Mesendoderm (in vitro differentiated cells): ENCODE measurements at regions not wholly inside any gene's neighbourhood (a gene's known extent, or its start where the extent isn't known, plus 50 kb on each side); places are given as distances from the start of the nearest gene placed in this dataset.

Experiments used
- DNase-seq: peaks from one replicate; pipeline ENCODE4 v3.0.0; 2013
- H2AK5ac ChIP-seq: 2 replicates; pipeline ENCODE4 v1.6.1; 2013; ENCODE audit warnings: low read length, inconsistent platforms
- H2BK120ac ChIP-seq: 2 replicates; pipeline ENCODE4 v1.6.1; 2013; ENCODE audit warnings: low read depth, mild to moderate bottlenecking, low read length, moderate library complexity, mixed read lengths
- H2BK15ac ChIP-seq: replicated peaks from 2 replicates; pipeline ENCODE4 v1.6.1; 2013; ENCODE audit warnings: low read depth, mild to moderate bottlenecking, moderate library complexity
- H2BK5ac ChIP-seq: 2 replicates; pipeline ENCODE4 v1.6.1; 2013; ENCODE audit warnings: low read length, inconsistent platforms
- H3K18ac ChIP-seq: 2 replicates; pipeline ENCODE4 v1.6.1; 2013; ENCODE audit warnings: mild to moderate bottlenecking, low read length, mixed read lengths
- H3K23ac ChIP-seq: one replicate; pipeline ENCODE4 v1.6.1; 2013; ENCODE audit warnings: low read length
- H3K27ac ChIP-seq: 2 replicates; pipeline ENCODE4 v1.5.1; 2013; ENCODE audit warnings: low read depth, mild to moderate bottlenecking, inconsistent platforms, low read length, moderate library complexity
- H3K27me3 ChIP-seq: 2 replicates; pipeline ENCODE4 v1.6.1; 2013; ENCODE audit warnings: low read length, control low read depth, mild to moderate bottlenecking, inconsistent platforms; ENCODE audit not compliant: insufficient read depth, poor library complexity
- H3K36me3 ChIP-seq: 2 replicates; pipeline ENCODE4 v1.6.1; 2013; ENCODE audit warnings: low read length, inconsistent platforms; ENCODE audit not compliant: control insufficient read depth, insufficient read depth
- H3K4ac ChIP-seq: one replicate; pipeline ENCODE4 v1.6.1; 2013; ENCODE audit warnings: low read depth, mild to moderate bottlenecking, low read length, moderate library complexity
- H3K4me1 ChIP-seq: 2 replicates; pipeline ENCODE4 v1.6.1; 2013; ENCODE audit warnings: low read depth, low read length, inconsistent platforms; ENCODE audit not compliant: control insufficient read depth
- H3K4me2 ChIP-seq: 2 replicates; pipeline ENCODE4 v1.6.1; 2013; ENCODE audit warnings: low read length
- H3K4me3 ChIP-seq: 2 replicates; pipeline ENCODE4 v1.5.1; 2013; ENCODE audit warnings: mild to moderate bottlenecking, low read length
- H3K56ac ChIP-seq: one replicate; pipeline ENCODE4 v1.6.1; 2013; ENCODE audit warnings: low read length
- H3K79me1 ChIP-seq: 2 replicates; pipeline ENCODE4 v1.6.1; 2013; ENCODE audit warnings: low read length, inconsistent platforms
- H3K79me2 ChIP-seq: 2 replicates; pipeline ENCODE4 v1.6.1; 2013; ENCODE audit warnings: mild to moderate bottlenecking, low read length; ENCODE audit not compliant: control insufficient read depth, insufficient read depth
- H3K9ac ChIP-seq: 2 replicates; pipeline ENCODE4 v1.6.1; 2013; ENCODE audit warnings: low read length, inconsistent platforms
- H4K5ac ChIP-seq: one replicate; pipeline ENCODE4 v1.6.1; 2013; ENCODE audit warnings: low read length
- H4K8ac ChIP-seq: one replicate; pipeline ENCODE4 v1.6.1; 2013; ENCODE audit warnings: low read depth, mild to moderate bottlenecking, control low read depth, low read length, moderate library complexity
- WGBS: extraction: QIAGEN DNeasy Blood & Tissue Kit; methylation state at CpG from one replicate; pipeline ENCODE4 v1.1.7; 2013; ENCODE audit warnings: low lambda C conversion rate, missing lambda C conversion rate; ENCODE audit not compliant: insufficient coverage; ENCODE audit errors: extremely low coverage; 5-methylcytosine and 5-hydroxymethylcytosine counted together

DNA sequence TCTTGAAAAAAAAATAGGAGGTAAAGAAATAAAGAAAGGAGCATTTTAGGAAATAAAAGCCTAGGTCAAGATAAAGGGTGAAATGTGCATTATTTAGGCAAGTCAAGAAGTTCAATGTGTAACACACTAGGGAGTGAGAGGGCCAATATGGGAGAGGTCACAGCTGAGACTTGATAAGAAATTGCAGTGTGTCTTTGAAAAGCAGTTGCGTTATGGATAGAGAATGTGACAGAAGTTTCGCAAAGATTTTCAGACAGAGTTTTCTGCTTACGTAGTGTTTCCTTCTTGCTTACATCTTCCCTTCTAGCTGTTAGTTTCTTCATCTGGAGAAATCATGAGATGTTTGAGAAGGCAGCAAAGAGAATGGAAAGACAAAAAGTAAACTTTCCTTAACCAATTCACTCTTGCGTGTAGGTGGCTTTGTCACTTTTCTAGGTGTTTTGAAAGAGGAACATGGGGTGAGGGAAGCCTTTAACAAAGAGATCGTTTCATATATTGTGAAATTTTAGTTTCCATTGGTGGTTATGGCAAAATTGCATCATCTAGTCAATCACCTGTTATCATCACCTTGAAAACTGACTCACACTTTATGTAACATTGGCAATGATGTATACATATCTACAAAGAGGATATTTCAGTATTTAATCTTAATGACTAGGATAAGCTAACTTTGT is 975.5 kb downstream of the OLFM4 start:
- Histone ChIP-seq H3K4me3 (no peak overlapping the region), H4K5ac (no peak overlapping the region), H3K27me3 (no peaks in the 10 kb centered on the region), H2BK5ac (no peak overlapping the region), H2BK15ac (no peak overlapping the region), H3K23ac (no peak overlapping the region), H3K18ac (no peak overlapping the region), H3K27ac (no peak overlapping the region), H3K9ac (no peak overlapping the region), H3K79me1 (no peaks in the 10 kb centered on the region), H2BK120ac (no peak overlapping the region), H3K4me1 (peaks cover 2% of the 10 kb centered on the region), H2AK5ac (no peak overlapping the region), H3K4me2 (no peak overlapping the region), H4K8ac (no peak overlapping the region), H3K4ac (no peak overlapping the region), H3K36me3 (no peaks in the 10 kb centered on the region), H3K79me2 (no peaks in the 10 kb centered on the region), H3K56ac (no peak overlapping the region)
- no peak for DNase-seq
- WGBS: no CpG with 5 or more reads among the region's 5 CpGs

DNA sequence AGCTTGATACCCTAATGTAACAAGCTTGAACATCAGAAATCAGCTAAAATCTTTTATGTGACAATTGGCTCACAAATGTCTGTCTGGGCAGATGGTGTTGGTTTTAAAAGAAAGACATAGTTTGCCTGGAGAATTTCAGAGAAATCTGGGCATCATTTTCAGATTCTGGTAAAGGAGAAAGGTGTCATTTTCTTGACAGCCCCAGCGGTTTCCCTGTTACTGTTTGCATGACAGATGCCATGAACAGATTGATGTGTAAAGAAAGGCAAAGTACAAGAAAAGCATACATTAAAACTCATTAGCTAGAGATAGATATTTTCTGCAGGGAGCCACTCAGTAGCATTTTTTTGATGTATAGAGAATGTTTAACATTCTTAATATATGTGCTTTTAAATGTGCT is 987.9 kb downstream of the OLFM4 start:
- Histone ChIP-seq H3K4ac (no peak overlapping the region), H3K4me1 (no peaks in the 10 kb centered on the region), H3K4me3 (no peak overlapping the region), H4K8ac (no peak overlapping the region), H2BK120ac (no peak overlapping the region), H2BK15ac (no peak overlapping the region), H3K27ac (no peak overlapping the region), H3K36me3 (no peaks in the 10 kb centered on the region), H3K4me2 (no peak overlapping the region), H3K27me3 (no peaks in the 10 kb centered on the region), H2AK5ac (no peak overlapping the region), H2BK5ac (no peak overlapping the region), H3K18ac (no peak overlapping the region), H3K79me1 (no peaks in the 10 kb centered on the region), H4K5ac (no peak overlapping the region), H3K79me2 (no peaks in the 10 kb centered on the region), H3K56ac (no peak overlapping the region), H3K9ac (no peak overlapping the region), H3K23ac (no peak overlapping the region)
- DNase-seq: no peak
- WGBS: no CpG with 5 or more reads among the region's 1 CpG

DNA sequence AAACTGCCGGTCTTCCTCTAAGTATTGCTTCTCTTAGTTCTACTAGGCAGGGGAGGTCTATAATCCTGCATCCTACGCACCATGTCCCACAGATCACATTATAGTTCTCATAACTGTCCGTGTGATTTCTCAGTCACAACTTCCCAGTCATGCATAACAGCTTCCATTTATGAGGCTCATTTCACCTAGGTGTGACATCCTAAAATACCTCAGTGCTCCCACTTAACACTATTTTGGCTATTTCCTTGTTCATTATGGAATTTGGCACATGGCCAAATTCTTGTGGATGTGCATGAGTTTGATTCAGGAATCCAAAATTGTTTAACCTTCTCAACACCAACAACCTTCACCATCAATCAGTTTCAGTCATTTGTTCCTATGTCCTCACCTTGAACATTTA is 989.9 kb downstream of the OLFM4 start:
- H3K4me1 ChIP-seq: no peaks in the 10 kb centered on the region
- no peak overlapping the region for H3K18ac ChIP-seq
- H3K4me2 ChIP-seq: no peak overlapping the region
- no peak for DNase-seq
- no peak overlapping the region for H3K56ac ChIP-seq
- H3K79me2 ChIP-seq: no peaks in the 10 kb centered on the region
- no peak overlapping the region for H3K27ac ChIP-seq
- no peak overlapping the region for H3K9ac ChIP-seq
- no peak overlapping the region for H2BK120ac ChIP-seq
- no peaks in the 10 kb centered on the region for H3K27me3 ChIP-seq
- no peak overlapping the region for H4K5ac ChIP-seq
- no peak overlapping the region for H3K4ac ChIP-seq
- no peaks in the 10 kb centered on the region for H3K36me3 ChIP-seq
- no CpG with 5 or more reads among the region's 3 CpGs for WGBS
- no peak overlapping the region for H2AK5ac ChIP-seq
- H2BK5ac ChIP-seq: no peak overlapping the region
- no peak overlapping the region for H3K4me3 ChIP-seq
- no peak overlapping the region for H3K23ac ChIP-seq
- no peaks in the 10 kb centered on the region for H3K79me1 ChIP-seq
- H4K8ac ChIP-seq: no peak overlapping the region
- no peak overlapping the region for H2BK15ac ChIP-seq

DNA sequence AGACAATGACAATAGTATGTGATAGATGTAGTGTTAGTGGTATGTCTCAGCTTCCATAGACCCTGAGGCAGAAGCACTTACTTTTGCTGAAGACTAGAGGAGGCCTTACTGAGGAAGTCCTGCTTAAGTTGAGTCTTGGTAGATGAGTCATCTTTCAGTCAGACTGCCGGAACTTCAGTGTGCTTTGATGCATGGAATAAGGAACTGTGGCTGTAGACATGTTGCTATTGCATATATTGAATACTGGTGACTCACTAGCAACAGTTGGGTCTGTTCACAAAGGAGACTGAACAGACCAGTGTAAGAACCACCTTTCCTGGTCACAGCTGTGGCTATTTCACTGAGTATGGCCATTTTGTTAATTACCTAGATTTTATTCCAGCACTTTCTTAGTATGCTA is 1000.6 kb downstream of the OLFM4 start:
- Histone ChIP-seq H3K4me1 (peaks cover 1% of the 10 kb centered on the region), H3K18ac (no peak overlapping the region), H2BK5ac (no peak overlapping the region), H2AK5ac (no peak overlapping the region), H3K79me1 (no peaks in the 10 kb centered on the region), H3K79me2 (no peaks in the 10 kb centered on the region), H3K4me3 (no peak overlapping the region), H3K27ac (no peak overlapping the region), H3K23ac (no peak overlapping the region), H3K27me3 (no peaks in the 10 kb centered on the region), H3K36me3 (no peaks in the 10 kb centered on the region), H3K4ac (no peak overlapping the region), H3K56ac (no peak overlapping the region), H3K4me2 (no peak overlapping the region), H2BK15ac (no peak overlapping the region), H3K9ac (no peak overlapping the region), H4K5ac (no peak overlapping the region), H2BK120ac (no peak overlapping the region), H4K8ac (no peak overlapping the region)
- DNase-seq: peak; percentile 85
- WGBS: no CpG with 5 or more reads among the region's 1 CpG

DNA sequence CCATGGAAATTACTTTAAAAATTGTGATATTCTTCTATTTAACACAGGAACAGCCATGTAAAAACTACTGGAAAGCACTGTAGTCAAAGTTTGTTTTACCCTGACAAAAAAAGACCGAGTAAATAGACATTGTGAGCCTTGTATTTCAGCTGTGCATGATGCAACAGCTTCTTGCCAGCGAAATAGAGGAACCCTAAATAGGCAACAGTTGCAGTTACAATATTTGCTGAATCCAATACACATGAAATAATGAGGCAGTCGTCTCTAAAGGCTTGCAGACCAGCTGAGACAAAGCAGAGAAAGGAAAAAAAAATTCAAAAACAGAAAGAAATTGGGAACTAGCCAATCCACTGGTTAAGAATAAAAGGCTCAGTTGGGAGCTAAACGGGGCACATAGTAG is 1001.1 kb downstream of the OLFM4 start:
- H3K9ac ChIP-seq: no peak overlapping the region
- H3K4me3 ChIP-seq: no peak overlapping the region
- H2BK5ac ChIP-seq: no peak overlapping the region
- no peak overlapping the region for H4K5ac ChIP-seq
- no peak overlapping the region for H3K4me2 ChIP-seq
- H3K23ac ChIP-seq: no peak overlapping the region
- H2BK120ac ChIP-seq: no peak overlapping the region
- no peaks in the 10 kb centered on the region for H3K79me1 ChIP-seq
- no peak overlapping the region for H3K27ac ChIP-seq
- H3K56ac ChIP-seq: no peak overlapping the region
- peaks cover 1% of the 10 kb centered on the region for H3K4me1 ChIP-seq
- no peak overlapping the region for H3K18ac ChIP-seq
- H4K8ac ChIP-seq: no peak overlapping the region
- no peak overlapping the region for H3K4ac ChIP-seq
- no peak overlapping the region for H2AK5ac ChIP-seq
- H3K36me3 ChIP-seq: no peaks in the 10 kb centered on the region
- no peak overlapping the region for H2BK15ac ChIP-seq
- H3K27me3 ChIP-seq: no peaks in the 10 kb centered on the region
- H3K79me2 ChIP-seq: no peaks in the 10 kb centered on the region
- peak; percentile 4 for DNase-seq
- no CpG with 5 or more reads among the region's 4 CpGs for WGBS

DNA sequence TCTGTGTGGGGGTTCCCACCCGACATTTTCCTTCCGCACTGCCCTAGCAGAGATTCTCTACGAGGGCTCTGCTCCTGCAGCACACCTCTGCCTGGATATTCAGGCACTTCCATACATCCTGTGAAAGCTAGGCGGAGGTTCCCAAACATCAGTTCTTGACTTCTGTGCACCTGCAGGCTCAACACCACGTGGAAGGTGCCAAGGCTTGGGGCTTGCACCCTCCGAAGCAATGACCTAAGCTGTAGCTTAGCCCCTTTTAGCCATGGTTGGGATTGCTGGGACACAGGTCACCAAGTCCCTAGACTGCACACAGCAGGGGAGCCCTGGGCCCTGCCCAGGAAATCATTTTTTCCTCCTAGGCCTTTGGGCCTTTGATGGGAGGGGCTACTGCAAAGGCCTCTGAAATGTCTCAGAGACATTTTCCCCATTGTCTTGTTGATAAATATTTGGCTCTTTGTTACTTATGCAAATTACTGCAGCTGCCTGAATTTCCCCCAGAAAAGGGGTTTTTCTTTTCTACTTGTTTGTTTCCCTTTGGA is 1004.8 kb downstream of the OLFM4 start:
- Histone ChIP-seq H3K4me1 (peaks cover 1% of the 10 kb centered on the region), H3K23ac (no peak overlapping the region), H2BK5ac (no peak overlapping the region), H2AK5ac (no peak overlapping the region), H3K4me2 (no peak overlapping the region), H3K4me3 (no peak overlapping the region), H3K27ac (no peak overlapping the region), H3K36me3 (no peaks in the 10 kb centered on the region), H3K79me1 (no peaks in the 10 kb centered on the region), H4K8ac (no peak overlapping the region), H3K4ac (no peak overlapping the region), H2BK120ac (no peak overlapping the region), H4K5ac (no peak overlapping the region), H3K79me2 (no peaks in the 10 kb centered on the region), H3K56ac (no peak overlapping the region), H3K27me3 (no peaks in the 10 kb centered on the region), H3K18ac (no peak overlapping the region), H2BK15ac (no peak overlapping the region), H3K9ac (no peak overlapping the region)
- DNase-seq: peak; percentile 19
- no CpG with 5 or more reads among the region's 6 CpGs for WGBS
